ENCODE measurements at regions not wholly inside any gene's neighbourhood (a gene's known extent, or its start where the extent isn't known, plus 50 kb on each side); places are given as distances from the start of the nearest gene placed in this dataset.

GRCh38 chr13:103391936-103392335 lies 325.7 kb upstream of the SLC10A2 start:
- TF ChIP-seq, protein P1, sequence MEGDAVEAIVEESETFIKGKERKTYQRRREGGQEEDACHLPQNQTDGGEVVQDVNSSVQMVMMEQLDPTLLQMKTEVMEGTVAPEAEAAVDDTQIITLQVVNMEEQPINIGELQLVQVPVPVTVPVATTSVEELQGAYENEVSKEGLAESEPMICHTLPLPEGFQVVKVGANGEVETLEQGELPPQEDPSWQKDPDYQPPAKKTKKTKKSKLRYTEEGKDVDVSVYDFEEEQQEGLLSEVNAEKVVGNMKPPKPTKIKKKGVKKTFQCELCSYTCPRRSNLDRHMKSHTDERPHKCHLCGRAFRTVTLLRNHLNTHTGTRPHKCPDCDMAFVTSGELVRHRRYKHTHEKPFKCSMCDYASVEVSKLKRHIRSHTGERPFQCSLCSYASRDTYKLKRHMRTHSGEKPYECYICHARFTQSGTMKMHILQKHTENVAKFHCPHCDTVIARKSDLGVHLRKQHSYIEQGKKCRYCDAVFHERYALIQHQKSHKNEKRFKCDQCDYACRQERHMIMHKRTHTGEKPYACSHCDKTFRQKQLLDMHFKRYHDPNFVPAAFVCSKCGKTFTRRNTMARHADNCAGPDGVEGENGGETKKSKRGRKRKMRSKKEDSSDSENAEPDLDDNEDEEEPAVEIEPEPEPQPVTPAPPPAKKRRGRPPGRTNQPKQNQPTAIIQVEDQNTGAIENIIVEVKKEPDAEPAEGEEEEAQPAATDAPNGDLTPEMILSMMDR (IDR thresholded peaks at IDR 0.05; ENCODE audit: borderline replicate concordance, control extremely low read depth, extremely low read depth, insufficient read depth, missing control alignments), result no peak
- DNase-seq (ENCODE audit: low spot score), result no peak
- in situ Hi-C loops (cut with MboI; ENCODE audit: low sequenced_read_pairs, unreplicated experiment), result no loop called here

GRCh38 chr13:103388839-103389238 lies 322.6 kb upstream of the SLC10A2 start:
- in situ Hi-C loops (cut with MboI; ENCODE audit: low sequenced_read_pairs, unreplicated experiment), result no loop called here
- no peak for DNase-seq (ENCODE audit: low spot score)
- TF ChIP-seq, protein P1 (IDR thresholded peaks at IDR 0.05; ENCODE audit: borderline replicate concordance, control extremely low read depth, extremely low read depth, insufficient read depth, missing control alignments), result no peak

DNA sequence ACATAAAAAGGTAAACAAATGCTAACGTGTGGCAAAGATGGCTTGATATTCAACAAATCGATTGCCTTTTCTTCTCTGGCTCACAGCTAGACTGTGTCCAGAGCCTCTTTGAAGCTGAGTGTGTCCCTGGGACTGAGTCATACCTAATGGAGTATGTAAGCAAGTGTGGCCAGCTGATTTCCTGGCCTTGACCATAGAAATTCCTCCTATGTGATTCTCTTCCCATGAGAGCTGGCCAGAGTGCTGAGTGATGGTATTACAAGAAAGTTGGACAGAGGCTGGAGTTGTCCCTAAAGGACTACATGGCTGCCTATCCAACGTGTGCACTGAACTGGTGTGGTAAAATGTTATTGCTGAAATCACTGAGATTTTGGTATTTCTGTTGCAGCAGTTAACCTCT lies 320.1 kb upstream of the SLC10A2 start:
- in situ Hi-C loops (cut with MboI; ENCODE audit: low sequenced_read_pairs, unreplicated experiment), result no loop called here
- no peak for DNase-seq (ENCODE audit: low spot score)

DNA sequence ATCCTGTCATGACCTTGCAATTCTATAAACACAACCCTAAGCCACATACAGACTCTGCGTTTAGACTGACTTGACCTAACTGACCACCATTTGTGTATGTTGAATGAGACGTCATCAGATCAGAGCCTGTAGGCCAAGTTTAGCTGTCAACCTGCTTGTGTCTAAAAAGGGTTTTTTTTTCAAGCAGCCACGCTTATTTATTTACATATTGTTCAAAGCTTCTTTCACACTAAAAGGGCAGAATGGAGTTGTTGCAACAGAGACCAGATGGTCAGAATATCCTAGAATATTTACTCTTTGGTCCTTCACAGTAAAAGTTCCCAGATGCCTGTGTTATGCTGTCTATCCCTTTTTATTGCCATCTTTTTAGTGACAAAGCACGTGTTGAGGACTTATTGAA lies 307.7 kb upstream of the SLC10A2 start:
- in situ Hi-C loops (cut with MboI; ENCODE audit: low sequenced_read_pairs, unreplicated experiment), result no loop called here
- DNase-seq (ENCODE audit: low spot score), result no peak
- TF ChIP-seq, protein P1 (IDR thresholded peaks at IDR 0.05; ENCODE audit: borderline replicate concordance, control extremely low read depth, extremely low read depth, insufficient read depth, missing control alignments), result no peak

More for the DNA sequence above, 320.1 kb upstream of the SLC10A2 start:
- TF ChIP-seq, protein P1 (IDR thresholded peaks at IDR 0.05; ENCODE audit: borderline replicate concordance, control extremely low read depth, extremely low read depth, insufficient read depth, missing control alignments), result no peak

GRCh38 chr13:103371271-103371670 lies 305.1 kb upstream of the SLC10A2 start:
- TF ChIP-seq, protein P1 (IDR thresholded peaks at IDR 0.05; ENCODE audit: borderline replicate concordance, control extremely low read depth, extremely low read depth, insufficient read depth, missing control alignments), result no peak
- DNase-seq (ENCODE audit: low spot score), result no peak
- in situ Hi-C loops (cut with MboI; ENCODE audit: low sequenced_read_pairs, unreplicated experiment), result no loop called here

GRCh38 chr13:103370790-103371189 lies 304.6 kb upstream of the SLC10A2 start:
- TF ChIP-seq, protein P1 (IDR thresholded peaks at IDR 0.05; ENCODE audit: borderline replicate concordance, control extremely low read depth, extremely low read depth, insufficient read depth, missing control alignments), result no peak
- in situ Hi-C loops (cut with MboI; ENCODE audit: low sequenced_read_pairs, unreplicated experiment), result no loop called here
- no peak for DNase-seq (ENCODE audit: low spot score)

Measured in GM13976 (cell line).